HepG2 (cell line): ENCODE measurements at regions not wholly inside any gene's neighbourhood (a gene's known extent, or its start where the extent isn't known, plus 50 kb on each side); places are given as distances from the start of the nearest gene placed in this dataset.
A peak's percentile ranks its signal among the peaks of the same experiment; 100 is the strongest.
"Not testable (repeated sequence)": the region's sequence is repeated elsewhere in the genome, so short reads cannot be mapped to it uniquely, and the experiment has no call there.

Experiments used
- FOXA1 ChIP-seq, 2 experiments: fragments of 450-650 bp in 1 of 2; sonication (generic) in 1 of 2; formaldehyde crosslinking in 1 of 2; IDR thresholded peaks; 2 replicates each; pipeline versions ENCODE4 v1.4.0 to v1.6.1; 2016 to 2020; ENCODE audit warnings: missing genetic modification reagents in 1 of 2
- FOXJ3 ChIP-seq: sonication (generic); formaldehyde crosslinking; IDR thresholded peaks from 2 replicates; pipeline ENCODE4 v1.4.0; 2020; ENCODE audit warnings: missing genetic modification reagents, mild to moderate bottlenecking, borderline replicate concordance
- HNF4A ChIP-seq: sonication (generic); formaldehyde crosslinking; IDR thresholded peaks from 2 replicates; pipeline ENCODE4 v1.4.0; 2020; ENCODE audit warnings: missing genetic modification reagents
- KDM5B ChIP-seq: sonication (generic); formaldehyde crosslinking; IDR thresholded peaks from 2 replicates; pipeline ENCODE4 v1.4.0; 2020; ENCODE audit warnings: missing genetic modification reagents, mild to moderate bottlenecking, borderline replicate concordance
- NONO ChIP-seq, 2 experiments: fragments of 450-650 bp in 1 of 2; sonication (generic) in 1 of 2; formaldehyde crosslinking in 1 of 2; IDR thresholded peaks in 1 of 2; conservative IDR thresholded peaks in 1 of 2; 2 replicates each; pipeline versions ENCODE4 v1.6.1 to v1.8.0; 2017 to 2022; ENCODE audit warnings: mild to moderate bottlenecking in 1 of 2, missing genetic modification reagents in 1 of 2, moderate library complexity in 1 of 2
- NPAS2 ChIP-seq: sonication (generic); formaldehyde crosslinking; IDR thresholded peaks from 2 replicates; pipeline ENCODE4 v1.8.0; 2022; ENCODE audit warnings: mild to moderate bottlenecking, missing genetic modification reagents, borderline replicate concordance
- POGZ ChIP-seq: sonication (generic); formaldehyde crosslinking; IDR thresholded peaks from 2 replicates; pipeline ENCODE4 v1.4.0; 2020; ENCODE audit warnings: mild to moderate bottlenecking, missing genetic modification reagents
- SKI ChIP-seq: fragments of 450-650 bp; IDR thresholded peaks from one replicate; pipeline ENCODE4 v1.6.1; 2018; ENCODE audit warnings: mild to moderate bottlenecking; ENCODE audit not compliant: partially characterized antibody
- ZFP91 ChIP-seq: sonication (generic); formaldehyde crosslinking; IDR thresholded peaks from 2 replicates; pipeline ENCODE4 v1.9.0; 2022; ENCODE audit warnings: missing genetic modification reagents, mild to moderate bottlenecking, borderline replicate concordance
- ZNF124 ChIP-seq: sonication (generic); formaldehyde crosslinking; IDR thresholded peaks from 2 replicates; pipeline ENCODE4 v1.4.0; 2020; ENCODE audit warnings: missing genetic modification reagents
- ZNF160 ChIP-seq: sonication (generic); formaldehyde crosslinking; IDR thresholded peaks from 2 replicates; pipeline ENCODE4 v1.8.0; 2022; ENCODE audit warnings: mild to moderate bottlenecking, inconsistent platforms, missing genetic modification reagents
- ZNF17 ChIP-seq: sonication (generic); formaldehyde crosslinking; IDR thresholded peaks from 2 replicates; pipeline ENCODE4 v1.5.0; 2020; ENCODE audit warnings: mild to moderate bottlenecking, missing genetic modification reagents
- ZNF317 ChIP-seq: sonication (generic); formaldehyde crosslinking; IDR thresholded peaks from 2 replicates; pipeline ENCODE4 v1.5.0; 2020; ENCODE audit warnings: mild to moderate bottlenecking, missing genetic modification reagents
- ZNF350 ChIP-seq: sonication (generic); formaldehyde crosslinking; IDR thresholded peaks from 2 replicates; pipeline ENCODE4 v1.4.0; 2020; ENCODE audit warnings: mild to moderate bottlenecking, low read depth, missing genetic modification reagents, borderline replicate concordance
- ZNF530 ChIP-seq: sonication (generic); formaldehyde crosslinking; IDR thresholded peaks from 2 replicates; pipeline ENCODE4 v1.5.0; 2020; ENCODE audit warnings: low read depth, mild to moderate bottlenecking, missing genetic modification reagents
- ZSCAN21 ChIP-seq: sonication (generic); formaldehyde crosslinking; IDR thresholded peaks from 2 replicates; pipeline ENCODE4 v1.8.0; 2022; ENCODE audit warnings: mild to moderate bottlenecking, missing genetic modification reagents, moderate library complexity, borderline replicate concordance
- TF ChIP-seq, protein P1 (sequence below): IDR thresholded peaks from 2 replicates; pipeline ENCODE4 v1.4.0; 2020; ENCODE audit warnings: mild to moderate bottlenecking, missing genetic modification reagents
- TF ChIP-seq, protein P2 (sequence below): IDR thresholded peaks from 2 replicates; pipeline ENCODE4 v1.6.1; 2016; ENCODE audit warnings: missing compliant biosample characterization, missing genetic modification reagents, borderline replicate concordance
- TF ChIP-seq, protein P3 (sequence below): sonication (generic); formaldehyde crosslinking; IDR thresholded peaks from 2 replicates; pipeline ENCODE4 v1.9.0; 2022; ENCODE audit warnings: low read depth, missing genetic modification reagents

DNA sequence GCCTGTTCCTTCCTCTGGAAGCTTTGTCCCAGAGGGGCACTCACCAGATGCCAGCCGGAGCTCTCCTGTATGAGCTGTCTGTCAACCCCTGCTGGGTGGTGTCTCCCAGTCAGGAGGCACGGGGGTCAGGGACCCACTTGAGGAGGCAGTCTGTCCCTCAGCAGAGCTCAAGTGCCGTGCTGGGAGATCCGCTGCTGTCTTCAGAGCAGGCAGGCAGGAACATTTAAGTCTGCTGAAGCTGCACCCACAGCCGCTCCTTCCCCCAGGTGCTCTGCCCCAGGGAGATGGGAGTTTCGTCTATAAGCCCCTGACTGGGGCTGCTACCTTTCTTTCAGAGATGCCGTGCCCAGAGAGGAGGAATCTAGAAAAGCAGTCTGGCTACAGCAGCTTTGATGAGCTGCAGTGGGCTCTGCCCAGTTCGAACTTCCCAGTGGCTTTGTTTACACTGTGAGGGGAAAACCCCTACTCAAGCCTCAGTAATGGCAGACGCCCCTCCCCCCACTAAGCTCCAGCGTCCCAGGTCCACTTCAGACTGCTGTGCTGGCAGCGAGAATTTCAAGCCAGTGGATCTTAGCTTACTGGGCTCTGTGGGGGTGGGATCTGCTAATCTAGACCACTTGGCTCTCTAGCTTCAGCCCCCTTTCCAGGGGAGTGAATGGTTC, 61.5 kb upstream of the PRNP start (continued):
- not testable (repeated sequence) for TF ChIP-seq FOXA1, NONO (IDR thresholded peaks at IDR 0.05)
- TF ChIP-seq FOXA1 (CRISPR knock-in tag; IDR thresholded peaks at IDR 0.05) (peak; percentile 69), KDM5B (CRISPR knock-in tag) (peak; percentile 38; the same call in 1 of the 2 replicates), HNF4A (peak; percentile 28; the same call in 1 of the 2 replicates), ZNF160 (CRISPR knock-in tag) (peak; percentile 70; the same call in 1 of the 2 replicates), FOXJ3 (CRISPR knock-in tag) (0 out of 2 replicates have a peak, but pooled peaks have one; percentile 17), ZNF350 (CRISPR knock-in tag) (peak; percentile 20; the same call in 1 of the 2 replicates), ZNF530 (CRISPR knock-in tag) (0 out of 2 replicates have a peak, but pooled peaks have one; percentile 37), NPAS2 (0 out of 2 replicates have a peak, but pooled peaks have one; percentile 57), NONO (CRISPR knock-in tag; conservative IDR thresholded peaks at IDR 0.05) (0 out of 2 replicates have a peak, but pooled peaks have one; percentile 30), POGZ (CRISPR knock-in tag) (peak; percentile 14; the same call in 1 of the 2 replicates), ZFP91 (CRISPR knock-in tag) (0 out of 2 replicates have a peak, but pooled peaks have one; percentile 40), ZNF317 (CRISPR knock-in tag) (0 out of 2 replicates have a peak, but pooled peaks have one; percentile 48), ZNF124 (CRISPR knock-in tag) (0 out of 2 replicates have a peak, but pooled peaks have one; percentile 32), SKI (peak; percentile 18), ZSCAN21 (0 out of 2 replicates have a peak, but pooled peaks have one; percentile 39), ZNF17 (CRISPR knock-in tag) (peak; percentile 100)
- TF ChIP-seq, protein P1, sequence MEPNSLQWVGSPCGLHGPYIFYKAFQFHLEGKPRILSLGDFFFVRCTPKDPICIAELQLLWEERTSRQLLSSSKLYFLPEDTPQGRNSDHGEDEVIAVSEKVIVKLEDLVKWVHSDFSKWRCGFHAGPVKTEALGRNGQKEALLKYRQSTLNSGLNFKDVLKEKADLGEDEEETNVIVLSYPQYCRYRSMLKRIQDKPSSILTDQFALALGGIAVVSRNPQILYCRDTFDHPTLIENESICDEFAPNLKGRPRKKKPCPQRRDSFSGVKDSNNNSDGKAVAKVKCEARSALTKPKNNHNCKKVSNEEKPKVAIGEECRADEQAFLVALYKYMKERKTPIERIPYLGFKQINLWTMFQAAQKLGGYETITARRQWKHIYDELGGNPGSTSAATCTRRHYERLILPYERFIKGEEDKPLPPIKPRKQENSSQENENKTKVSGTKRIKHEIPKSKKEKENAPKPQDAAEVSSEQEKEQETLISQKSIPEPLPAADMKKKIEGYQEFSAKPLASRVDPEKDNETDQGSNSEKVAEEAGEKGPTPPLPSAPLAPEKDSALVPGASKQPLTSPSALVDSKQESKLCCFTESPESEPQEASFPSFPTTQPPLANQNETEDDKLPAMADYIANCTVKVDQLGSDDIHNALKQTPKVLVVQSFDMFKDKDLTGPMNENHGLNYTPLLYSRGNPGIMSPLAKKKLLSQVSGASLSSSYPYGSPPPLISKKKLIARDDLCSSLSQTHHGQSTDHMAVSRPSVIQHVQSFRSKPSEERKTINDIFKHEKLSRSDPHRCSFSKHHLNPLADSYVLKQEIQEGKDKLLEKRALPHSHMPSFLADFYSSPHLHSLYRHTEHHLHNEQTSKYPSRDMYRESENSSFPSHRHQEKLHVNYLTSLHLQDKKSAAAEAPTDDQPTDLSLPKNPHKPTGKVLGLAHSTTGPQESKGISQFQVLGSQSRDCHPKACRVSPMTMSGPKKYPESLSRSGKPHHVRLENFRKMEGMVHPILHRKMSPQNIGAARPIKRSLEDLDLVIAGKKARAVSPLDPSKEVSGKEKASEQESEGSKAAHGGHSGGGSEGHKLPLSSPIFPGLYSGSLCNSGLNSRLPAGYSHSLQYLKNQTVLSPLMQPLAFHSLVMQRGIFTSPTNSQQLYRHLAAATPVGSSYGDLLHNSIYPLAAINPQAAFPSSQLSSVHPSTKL (CRISPR knock-in tag): peak; percentile 53; the same call in 1 of the 2 replicates
- TF ChIP-seq, protein P2, sequence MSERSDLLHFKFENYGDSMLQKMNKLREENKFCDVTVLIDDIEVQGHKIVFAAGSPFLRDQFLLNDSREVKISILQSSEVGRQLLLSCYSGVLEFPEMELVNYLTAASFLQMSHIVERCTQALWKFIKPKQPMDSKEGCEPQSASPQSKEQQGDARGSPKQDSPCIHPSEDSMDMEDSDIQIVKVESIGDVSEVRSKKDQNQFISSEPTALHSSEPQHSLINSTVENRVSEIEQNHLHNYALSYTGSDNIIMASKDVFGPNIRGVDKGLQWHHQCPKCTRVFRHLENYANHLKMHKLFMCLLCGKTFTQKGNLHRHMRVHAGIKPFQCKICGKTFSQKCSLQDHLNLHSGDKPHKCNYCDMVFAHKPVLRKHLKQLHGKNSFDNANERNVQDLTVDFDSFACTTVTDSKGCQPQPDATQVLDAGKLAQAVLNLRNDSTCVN (CRISPR knock-in tag): peak; percentile 23; the same call in 1 of the 2 replicates
- TF ChIP-seq, protein P3, sequence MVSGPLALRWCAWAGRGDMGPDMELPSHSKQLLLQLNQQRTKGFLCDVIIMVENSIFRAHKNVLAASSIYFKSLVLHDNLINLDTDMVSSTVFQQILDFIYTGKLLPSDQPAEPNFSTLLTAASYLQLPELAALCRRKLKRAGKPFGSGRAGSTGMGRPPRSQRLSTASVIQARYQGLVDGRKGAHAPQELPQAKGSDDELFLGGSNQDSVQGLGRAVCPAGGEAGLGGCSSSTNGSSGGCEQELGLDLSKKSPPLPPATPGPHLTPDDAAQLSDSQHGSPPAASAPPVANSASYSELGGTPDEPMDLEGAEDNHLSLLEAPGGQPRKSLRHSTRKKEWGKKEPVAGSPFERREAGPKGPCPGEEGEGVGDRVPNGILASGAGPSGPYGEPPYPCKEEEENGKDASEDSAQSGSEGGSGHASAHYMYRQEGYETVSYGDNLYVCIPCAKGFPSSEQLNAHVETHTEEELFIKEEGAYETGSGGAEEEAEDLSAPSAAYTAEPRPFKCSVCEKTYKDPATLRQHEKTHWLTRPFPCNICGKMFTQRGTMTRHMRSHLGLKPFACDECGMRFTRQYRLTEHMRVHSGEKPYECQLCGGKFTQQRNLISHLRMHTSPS (CRISPR knock-in tag): peak; percentile 78; the same call in 1 of the 2 replicates
